MCF 10A (cell line): ENCODE measurements at regions not wholly inside any gene's neighbourhood (a gene's known extent, or its start where the extent isn't known, plus 50 kb on each side); places are given as distances from the start of the nearest gene placed in this dataset.
A peak's percentile ranks its signal among the peaks of the same experiment; 100 is the strongest.

Source experiments
- BruUV-seq: library from RNA; stranded (reverse); fragments of 400-500 nt; replicated peaks from 2 replicates; lab custom pipeline; 2021; lab: Mats Ljungman, UMichigan
- CTCF ChIA-PET: fragments of 300-600 bp; sonication (Branson Sonifier 250); formaldehyde crosslinking; extraction: SDS; loops from one replicate; lab custom pipeline; 2021; ENCODE audit warnings: antibody characterized with exemption, inconsistent platforms; lab: Yijun Ruan, JAX
- POLR2A ChIA-PET: fragments of 300-600, 350-650 bp; sonication (Branson Sonifier 250); formaldehyde crosslinking; extraction: SDS; loops from one replicate; lab custom pipeline; 2020; ENCODE audit warnings: antibody characterized with exemption, inconsistent platforms; lab: Yijun Ruan, JAX
- DNase-seq: peaks from one replicate; pipeline ENCODE4 v3.0.0-alpha.2; 2018; ENCODE audit not compliant: unreplicated experiment
- H3K27ac Mint-ChIP-seq: one replicate; pipeline ENCODE4 v1.8.0; 2022; ENCODE audit warnings: mild to moderate bottlenecking, low read depth, mixed read lengths; ENCODE audit not compliant: unreplicated experiment
- H3K27me3 Mint-ChIP-seq: one replicate; pipeline ENCODE4 v1.8.0; 2022; ENCODE audit warnings: mixed read lengths; ENCODE audit not compliant: insufficient read depth, unreplicated experiment
- H3K36me3 Mint-ChIP-seq: one replicate; pipeline ENCODE4 v1.8.0; 2022; ENCODE audit warnings: mild to moderate bottlenecking, moderate library complexity, mixed read lengths; ENCODE audit not compliant: insufficient read depth, unreplicated experiment
- H3K4me1 Mint-ChIP-seq: one replicate; pipeline ENCODE4 v1.8.0; 2022; ENCODE audit warnings: mixed read lengths; ENCODE audit not compliant: insufficient read depth, unreplicated experiment
- H3K4me3 Mint-ChIP-seq: one replicate; pipeline ENCODE4 v1.8.0; 2022; ENCODE audit warnings: mild to moderate bottlenecking, moderate library complexity, mixed read lengths; ENCODE audit not compliant: unreplicated experiment
- H3K9me3 Mint-ChIP-seq: one replicate; pipeline ENCODE4 v1.8.0; 2022; ENCODE audit warnings: mixed read lengths; ENCODE audit not compliant: unreplicated experiment
- CTCF ChIP-seq: fragments of 200-600 bp; IDR thresholded peaks from one replicate; pipeline ENCODE4 v1.8.0; 2022; ENCODE audit warnings: antibody characterized with exemption, mild to moderate bottlenecking; ENCODE audit not compliant: unreplicated experiment
- intact Hi-C: fragments of 100-400 bp; cut with micrococcal nuclease; formaldehyde crosslinking; loops from 2 replicates; pipeline ENCODE4 v1.14.1; 2022

- no peak overlapping the region for H3K4me3 Mint-ChIP-seq
- POLR2A ChIA-PET, result no interaction called here
These were observed 621.7 kb upstream of the HS3ST1 start for GRCh38 chr4:12050357-12050756.

GRCh38 chr4:12042818-12043217, 614.1 kb upstream of the HS3ST1 start:
- DNase-seq, result no peak
- no peak for TF ChIP-seq CTCF
- Mint-ChIP-seq H3K9me3 (peaks cover 13% of the 10 kb centered on the region), H3K27me3 (no peaks in the 10 kb centered on the region), H3K4me3 (no peak overlapping the region), H3K4me1 (no peaks in the 10 kb centered on the region), H3K27ac (no peak overlapping the region), H3K36me3 (no peaks in the 10 kb centered on the region)
- intact Hi-C loops, result loop anchor here (1.0 to 2.0 kb wide), 2 partner anchors 366 to 592 kb away; no protein-coding TSS in a partner anchor
- POLR2A ChIA-PET, result no interaction called here
- BruUV-seq, result no TSS peak
- CTCF ChIA-PET, result interaction anchor here (0.6 to 1.8 kb wide), 2 partner anchors 367 to 1505 kb away, joined by 4 to 9 read pairs; no protein-coding TSS in a partner anchor

More at GRCh38 chr4:12050357-12050756, 621.7 kb upstream of the HS3ST1 start:
- intact Hi-C loops, result no loop called here
- BruUV-seq, result no TSS peak
- H3K4me1 Mint-ChIP-seq, result no peaks in the 10 kb centered on the region
- CTCF ChIA-PET, result interaction anchor here (0.7 kb wide), 1 partner anchor 16 kb away, joined by 3 read pairs; no protein-coding TSS in a partner anchor
- H3K27me3 Mint-ChIP-seq, result no peaks in the 10 kb centered on the region
- no peaks in the 10 kb centered on the region for H3K36me3 Mint-ChIP-seq
- TF ChIP-seq CTCF, result no peak
- no peak for DNase-seq
- H3K27ac Mint-ChIP-seq, result no peak overlapping the region
- H3K9me3 Mint-ChIP-seq, result no peaks in the 10 kb centered on the region

- Mint-ChIP-seq H3K27ac (no peak overlapping the region), H3K9me3 (peaks cover 13% of the 10 kb centered on the region), H3K4me1 (no peaks in the 10 kb centered on the region), H3K27me3 (no peaks in the 10 kb centered on the region), H3K4me3 (no peak overlapping the region), H3K36me3 (no peaks in the 10 kb centered on the region)
- no peak for TF ChIP-seq CTCF
- intact Hi-C loops, result loop anchor here (1.0 to 2.0 kb wide), 2 partner anchors 367 to 593 kb away; no protein-coding TSS in a partner anchor
- CTCF ChIA-PET, result interaction anchor here (0.8 to 1.8 kb wide), 3 partner anchors 368 to 593 kb away, joined by 3 to 9 read pairs (median 4); no protein-coding TSS in a partner anchor
- peak; percentile 23 for DNase-seq
- POLR2A ChIA-PET, result no interaction called here
- no TSS peak for BruUV-seq
These were observed 613.1 kb upstream of the HS3ST1 start for GRCh38 chr4:12041828-12042227.

GRCh38 chr4:12036450-12036849, 607.8 kb upstream of the HS3ST1 start:
- no peak overlapping the region for H3K4me3 Mint-ChIP-seq
- ChIA-PET CTCF (interaction anchor here (0.6 kb wide), 1 partner anchor 596 kb away, joined by 3 read pairs; no protein-coding TSS in a partner anchor), POLR2A (no interaction called here)
- no peak for DNase-seq
- peaks cover 13% of the 10 kb centered on the region for H3K9me3 Mint-ChIP-seq
- no TSS peak for BruUV-seq
- TF ChIP-seq CTCF, result no peak
- peaks cover 6% of the 10 kb centered on the region for H3K36me3 Mint-ChIP-seq
- no peaks in the 10 kb centered on the region for H3K27me3 Mint-ChIP-seq
- intact Hi-C loops, result no loop called here
- H3K27ac Mint-ChIP-seq, result no peak overlapping the region
- no peaks in the 10 kb centered on the region for H3K4me1 Mint-ChIP-seq
